ENCODE measurements at regions not wholly inside any gene's neighbourhood (a gene's known extent, or its start where the extent isn't known, plus 50 kb on each side); places are given as distances from the start of the nearest gene placed in this dataset.

DNA sequence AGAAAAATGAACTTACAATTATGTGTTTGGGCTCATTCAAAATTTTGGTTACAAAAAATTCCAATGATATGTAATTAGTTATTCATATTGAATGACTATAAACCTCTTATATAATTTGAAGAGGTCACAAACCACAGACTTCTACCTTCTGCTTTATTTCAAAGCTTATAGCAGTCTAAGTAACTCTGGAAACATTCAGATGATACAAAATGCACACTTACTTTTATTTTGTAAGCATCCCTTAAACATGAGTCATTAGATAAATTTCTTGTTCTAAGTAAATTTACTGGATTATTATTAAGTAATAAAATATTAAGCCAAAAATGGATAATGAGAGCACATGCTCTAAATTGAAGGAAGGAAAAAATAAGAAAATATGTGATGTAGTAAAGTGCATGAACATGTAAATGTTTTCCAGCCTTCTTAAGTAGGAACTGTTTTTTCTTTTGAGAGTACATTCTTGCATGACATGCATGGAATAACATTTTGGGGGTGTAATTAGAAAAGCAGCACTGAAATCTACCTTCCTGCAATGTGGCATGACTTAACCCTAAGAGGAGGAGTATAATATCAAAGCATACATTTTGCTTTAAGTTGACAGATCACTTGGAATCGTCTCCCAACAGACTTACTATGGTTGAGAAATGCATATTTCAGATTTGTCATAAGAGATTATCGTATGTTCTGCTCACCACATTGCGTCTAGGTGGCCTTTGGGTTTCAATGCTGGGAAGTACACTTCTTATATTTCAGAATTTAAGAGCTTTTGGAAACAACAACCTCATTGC lies 372.7 kb upstream of the HSF2 start:
- no peaks in the 10 kb centered on the region for H3K27me3 Mint-ChIP-seq
- H3K9me3 Mint-ChIP-seq: no peaks in the 10 kb centered on the region
- H3K4me3 Mint-ChIP-seq: no peak overlapping the region
- H3K4me1 Mint-ChIP-seq (ENCODE audit: low read depth): peaks cover 8% of the 10 kb centered on the region
- H3K27ac Mint-ChIP-seq: no peak overlapping the region
- DNase-seq: no peak
- no peaks in the 10 kb centered on the region for H3K36me3 Mint-ChIP-seq (ENCODE audit: low read depth)

DNA sequence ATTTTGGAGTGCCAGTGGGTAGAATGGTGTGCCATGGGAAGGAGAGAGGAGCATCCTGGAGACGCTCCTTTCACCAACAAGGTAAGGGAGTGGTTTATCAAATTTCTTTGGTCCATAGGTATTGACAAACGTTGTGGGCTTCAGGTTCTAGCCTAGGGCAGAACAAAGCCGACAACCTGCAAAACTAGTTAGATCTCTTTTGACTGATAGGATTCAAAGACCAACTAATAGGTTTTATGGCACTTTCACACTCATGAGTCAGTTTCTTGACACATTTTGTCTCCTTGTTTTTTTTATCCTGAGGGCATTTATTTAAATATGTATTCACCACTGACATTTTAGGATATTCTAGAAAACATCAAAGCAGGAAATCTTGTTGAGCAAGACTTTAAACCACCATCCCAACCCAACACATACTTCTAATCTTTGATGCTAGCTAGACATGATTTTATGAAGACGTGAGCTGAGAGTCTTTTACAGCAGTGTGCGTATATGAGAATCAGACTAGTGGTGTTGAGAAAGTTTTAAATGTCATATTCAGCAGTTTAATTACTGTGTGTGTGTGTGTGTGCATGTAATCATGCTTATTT lies 370.4 kb upstream of the HSF2 start:
- no peak for DNase-seq
- Mint-ChIP-seq H3K36me3 (ENCODE audit: low read depth) (no peaks in the 10 kb centered on the region), H3K4me1 (ENCODE audit: low read depth) (peaks cover 8% of the 10 kb centered on the region), H3K9me3 (no peaks in the 10 kb centered on the region), H3K27me3 (no peaks in the 10 kb centered on the region), H3K27ac (no peak overlapping the region), H3K4me3 (no peak overlapping the region)

DNA sequence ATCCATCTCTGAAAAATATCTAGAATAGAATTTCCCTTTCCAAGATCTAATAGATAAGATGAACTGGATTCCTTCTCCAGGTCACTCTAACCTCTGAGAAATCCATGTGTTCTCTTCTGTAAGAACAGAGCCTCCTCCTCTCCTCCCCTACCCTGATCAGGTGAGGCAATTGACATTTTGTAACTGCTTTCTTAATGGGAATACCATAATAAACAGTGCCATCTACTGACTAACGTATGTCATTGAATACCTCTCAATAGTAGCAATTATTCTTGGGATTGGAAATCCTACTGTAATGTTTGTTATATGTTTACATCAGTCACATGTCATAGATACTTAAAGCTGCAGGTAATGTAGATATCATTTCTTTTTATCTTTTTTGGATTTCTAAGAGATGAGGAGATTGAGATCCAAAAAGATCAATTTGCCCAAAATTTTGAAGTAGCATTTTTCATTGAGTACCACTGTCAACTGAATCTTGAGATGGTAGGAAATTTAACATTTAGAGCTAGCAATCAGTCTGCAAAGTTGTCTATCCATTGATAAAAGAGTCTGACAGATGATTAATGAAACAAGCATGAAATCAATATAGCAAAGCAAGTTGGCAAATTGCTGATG lies 365.8 kb upstream of the HSF2 start:
- no peak for DNase-seq
- no peak overlapping the region for H3K27ac Mint-ChIP-seq
- H3K9me3 Mint-ChIP-seq: no peaks in the 10 kb centered on the region
- H3K27me3 Mint-ChIP-seq: no peaks in the 10 kb centered on the region
- H3K4me3 Mint-ChIP-seq: no peak overlapping the region
- H3K4me1 Mint-ChIP-seq (ENCODE audit: low read depth): peaks cover 2% of the 10 kb centered on the region
- no peaks in the 10 kb centered on the region for H3K36me3 Mint-ChIP-seq (ENCODE audit: low read depth)

DNA sequence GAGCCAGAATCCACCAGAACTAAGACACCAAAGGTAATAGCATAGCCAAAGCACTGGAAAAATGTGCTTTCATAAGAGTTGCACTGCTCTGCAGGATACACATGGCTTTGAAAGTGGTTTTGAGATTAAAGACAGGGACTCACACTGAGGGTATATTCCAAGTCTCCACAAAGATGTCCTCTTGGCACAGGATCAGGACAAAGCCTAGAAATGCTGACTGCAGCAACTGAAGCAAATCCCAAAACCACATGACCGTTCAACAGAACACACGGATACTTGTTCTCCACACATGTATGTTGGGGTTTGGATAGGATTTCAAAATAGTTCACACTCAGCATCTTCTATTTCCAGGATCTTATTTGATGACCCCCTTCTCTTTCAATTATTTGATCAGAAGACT lies 364.3 kb upstream of the HSF2 start:
- H3K27me3 Mint-ChIP-seq: peaks cover 3% of the 10 kb centered on the region
- peaks cover 2% of the 10 kb centered on the region for H3K4me1 Mint-ChIP-seq (ENCODE audit: low read depth)
- no peaks in the 10 kb centered on the region for H3K36me3 Mint-ChIP-seq (ENCODE audit: low read depth)
- DNase-seq: no peak
- H3K27ac Mint-ChIP-seq: no peak overlapping the region
- H3K4me3 Mint-ChIP-seq: no peak overlapping the region
- H3K9me3 Mint-ChIP-seq: no peaks in the 10 kb centered on the region

DNA sequence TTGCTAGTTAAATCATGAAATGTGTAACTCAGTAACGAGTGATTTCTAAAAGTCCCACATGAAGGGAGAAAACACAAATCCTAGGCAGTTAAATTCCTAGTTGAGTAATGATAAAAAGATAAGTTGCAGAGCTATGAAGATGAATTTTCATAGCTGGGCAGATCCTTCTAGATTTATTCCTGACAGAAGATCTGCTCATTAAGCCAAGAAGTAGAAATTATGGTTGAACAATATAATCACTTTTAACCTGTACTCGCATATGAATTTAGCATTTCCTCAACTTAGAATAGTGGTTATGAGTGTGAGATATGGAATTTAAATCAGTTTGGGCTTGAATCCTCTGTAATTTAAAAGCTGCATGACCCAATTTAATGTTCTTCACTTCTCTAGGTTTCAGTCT lies 359.2 kb upstream of the HSF2 start:
- H3K4me3 Mint-ChIP-seq: no peak overlapping the region
- H3K36me3 Mint-ChIP-seq (ENCODE audit: low read depth): no peaks in the 10 kb centered on the region
- H3K9me3 Mint-ChIP-seq: no peaks in the 10 kb centered on the region
- DNase-seq: no peak
- H3K27me3 Mint-ChIP-seq: peaks cover 7% of the 10 kb centered on the region
- H3K4me1 Mint-ChIP-seq (ENCODE audit: low read depth): peaks cover 12% of the 10 kb centered on the region
- no peak overlapping the region for H3K27ac Mint-ChIP-seq

DNA sequence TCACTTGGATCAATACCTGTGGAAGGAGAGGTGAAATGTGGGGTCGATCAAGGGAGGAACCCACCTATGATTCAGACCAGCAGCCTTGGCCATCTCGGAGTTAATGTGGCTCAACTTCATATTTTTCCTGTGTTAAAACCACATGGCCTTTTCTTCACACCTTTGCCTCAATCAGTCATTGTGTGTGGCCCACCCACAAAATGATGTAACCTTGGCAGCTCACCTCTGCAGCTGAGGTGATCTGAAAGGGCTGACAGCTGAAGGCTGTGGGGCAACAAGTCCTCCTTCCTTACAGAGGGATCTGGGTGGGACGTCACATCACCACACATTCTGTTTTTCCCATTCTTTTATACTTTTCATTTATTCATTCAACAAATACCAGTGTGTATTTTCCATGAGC lies 357.1 kb upstream of the HSF2 start:
- no peaks in the 10 kb centered on the region for H3K9me3 Mint-ChIP-seq
- no peak overlapping the region for H3K4me3 Mint-ChIP-seq
- no peak for DNase-seq
- H3K4me1 Mint-ChIP-seq (ENCODE audit: low read depth): peaks cover 12% of the 10 kb centered on the region
- no peak overlapping the region for H3K27ac Mint-ChIP-seq
- peaks cover 9% of the 10 kb centered on the region for H3K27me3 Mint-ChIP-seq
- H3K36me3 Mint-ChIP-seq (ENCODE audit: low read depth): no peaks in the 10 kb centered on the region

DNA sequence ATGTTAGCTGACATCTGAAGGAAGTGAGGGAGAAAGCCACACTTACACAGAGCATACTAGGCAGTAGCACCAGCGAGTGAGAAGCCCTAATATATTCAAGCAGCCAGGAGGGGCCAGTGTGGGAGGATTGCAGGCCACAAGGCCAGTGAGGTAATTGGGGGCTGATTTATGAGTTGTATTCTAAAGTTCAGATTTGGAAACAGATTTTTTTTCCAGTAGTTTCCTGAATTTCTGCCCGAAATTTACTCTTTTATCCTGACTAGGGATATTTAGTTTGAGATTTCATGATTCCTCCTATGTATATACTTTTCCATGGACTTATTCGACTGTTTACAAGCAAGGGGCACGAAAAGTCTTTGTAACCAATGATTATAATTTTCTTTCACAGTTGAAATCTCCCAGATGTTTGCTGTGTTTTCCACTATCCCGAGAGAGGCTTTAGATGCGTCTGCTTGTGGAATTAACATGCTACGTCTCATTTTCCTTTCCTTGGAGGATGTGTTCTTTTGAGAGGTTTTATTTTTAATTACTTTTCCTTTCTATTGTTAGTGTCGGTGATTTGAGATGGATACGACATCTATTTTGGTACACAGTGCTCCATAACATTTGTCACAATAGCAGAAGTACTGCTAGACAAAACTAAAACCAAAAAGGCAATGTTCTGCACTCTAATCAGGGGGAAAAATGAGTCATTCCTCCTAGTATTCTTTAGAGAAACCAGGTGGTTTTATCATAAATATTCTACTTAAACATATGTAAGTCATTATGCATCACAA lies 356.3 kb upstream of the HSF2 start:
- Mint-ChIP-seq H3K36me3 (ENCODE audit: low read depth) (no peaks in the 10 kb centered on the region), H3K27me3 (peaks cover 9% of the 10 kb centered on the region), H3K27ac (no peak overlapping the region), H3K4me1 (ENCODE audit: low read depth) (peaks cover 12% of the 10 kb centered on the region), H3K9me3 (no peaks in the 10 kb centered on the region), H3K4me3 (no peak overlapping the region)
- no peak for DNase-seq

DNA sequence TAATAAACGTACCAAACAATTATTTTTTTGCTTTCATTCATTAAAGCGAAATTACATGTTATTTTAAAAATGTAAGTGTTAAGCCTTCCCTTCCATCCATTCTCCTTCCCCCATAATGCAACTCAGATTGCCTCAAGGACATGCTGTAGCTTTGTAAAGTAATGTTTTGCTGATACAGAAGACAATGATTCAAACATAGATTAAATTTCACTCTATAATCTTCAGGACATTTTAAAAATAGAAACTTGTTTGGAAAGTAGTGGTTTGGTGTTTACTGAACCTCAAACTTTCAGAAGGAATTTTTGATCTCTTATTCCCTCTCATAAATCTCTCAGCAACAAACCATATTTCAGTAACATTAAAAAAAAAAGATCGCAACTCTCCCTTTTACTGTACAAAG lies 350.9 kb upstream of the HSF2 start:
- Mint-ChIP-seq H3K4me1 (ENCODE audit: low read depth) (peaks cover 1% of the 10 kb centered on the region), H3K9me3 (no peaks in the 10 kb centered on the region), H3K36me3 (ENCODE audit: low read depth) (no peaks in the 10 kb centered on the region), H3K27me3 (peaks cover 2% of the 10 kb centered on the region), H3K4me3 (no peak overlapping the region), H3K27ac (no peak overlapping the region)
- DNase-seq: no peak

DNA sequence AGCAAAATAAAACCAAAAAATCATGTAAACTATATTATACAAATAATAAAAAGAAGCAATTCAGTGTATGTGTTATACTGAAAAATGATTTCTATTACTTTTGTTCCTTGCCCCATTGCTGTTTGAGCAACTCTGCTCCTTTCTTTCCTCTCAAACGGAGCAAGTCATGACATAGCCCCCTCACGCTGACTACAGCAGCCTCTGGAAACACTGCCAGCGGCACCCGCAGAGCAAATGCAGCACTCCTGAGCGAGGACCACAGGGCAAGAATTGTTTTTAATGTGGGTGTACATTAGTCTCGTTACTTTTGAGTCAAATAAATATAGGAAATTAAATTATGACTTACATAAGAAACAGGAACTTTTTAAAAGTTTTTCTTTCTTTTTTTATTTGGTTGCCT lies 350.1 kb upstream of the HSF2 start:
- Mint-ChIP-seq H3K4me1 (ENCODE audit: low read depth) (no peaks in the 10 kb centered on the region), H3K27me3 (peaks cover 2% of the 10 kb centered on the region), H3K27ac (no peak overlapping the region), H3K4me3 (no peak overlapping the region), H3K36me3 (ENCODE audit: low read depth) (no peaks in the 10 kb centered on the region), H3K9me3 (no peaks in the 10 kb centered on the region)
- no peak for DNase-seq

DNA sequence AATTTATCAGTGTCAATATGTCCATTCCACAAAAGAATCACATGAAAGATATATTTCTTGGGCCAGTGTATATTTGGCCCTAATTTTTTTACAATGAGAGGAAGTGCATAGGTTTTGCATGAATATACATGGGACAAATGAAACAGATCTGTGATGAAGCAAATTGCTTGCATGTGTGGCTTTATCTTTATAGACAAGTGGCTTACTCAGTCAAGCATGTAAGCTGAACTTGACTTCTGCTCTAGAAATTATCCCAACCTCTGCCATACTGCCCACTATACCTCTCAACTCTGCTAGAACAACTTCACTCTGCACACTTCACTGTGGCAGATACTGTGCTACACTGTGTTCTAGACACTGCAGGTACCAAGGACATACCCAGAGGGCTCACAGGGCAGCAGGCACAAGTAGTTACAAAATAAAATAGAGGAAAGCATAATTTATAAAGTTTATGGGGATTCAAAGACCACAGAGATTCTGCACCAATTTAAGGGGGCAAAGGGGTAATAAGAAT lies 349.2 kb upstream of the HSF2 start:
- no peak overlapping the region for H3K27ac Mint-ChIP-seq
- DNase-seq: no peak
- H3K4me1 Mint-ChIP-seq (ENCODE audit: low read depth): no peaks in the 10 kb centered on the region
- no peaks in the 10 kb centered on the region for H3K9me3 Mint-ChIP-seq
- H3K27me3 Mint-ChIP-seq: peaks cover 4% of the 10 kb centered on the region
- H3K4me3 Mint-ChIP-seq: no peak overlapping the region
- H3K36me3 Mint-ChIP-seq (ENCODE audit: low read depth): no peaks in the 10 kb centered on the region

DNA sequence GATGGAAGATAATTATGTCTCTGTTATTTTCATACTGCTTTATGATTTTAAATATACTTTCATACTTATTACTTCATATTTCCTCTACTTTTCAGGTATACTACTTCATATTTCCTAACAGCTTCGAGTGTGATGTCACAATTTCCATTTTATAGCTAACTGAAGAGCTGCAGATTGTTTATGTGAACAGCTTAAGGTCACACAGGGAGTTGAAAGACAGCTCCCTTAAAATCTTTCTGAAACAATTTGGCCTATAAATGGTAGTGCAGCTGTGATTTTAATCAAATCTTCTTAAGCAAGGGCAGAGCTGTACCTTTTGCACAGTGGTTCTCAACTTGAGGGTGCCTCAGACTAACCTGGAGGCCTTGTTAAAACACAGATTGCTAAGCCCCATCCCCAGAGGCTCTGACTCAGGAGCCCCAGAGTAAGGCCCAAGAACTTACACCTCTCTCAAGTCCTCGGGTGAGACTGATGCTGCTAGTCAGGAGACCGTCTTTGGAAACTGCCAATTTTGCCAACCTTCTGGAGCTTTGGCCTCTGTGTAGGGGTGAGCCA lies 347.0 kb upstream of the HSF2 start:
- Mint-ChIP-seq H3K4me3 (no peak overlapping the region), H3K27me3 (peaks cover 2% of the 10 kb centered on the region), H3K9me3 (no peaks in the 10 kb centered on the region), H3K36me3 (ENCODE audit: low read depth) (no peaks in the 10 kb centered on the region), H3K27ac (no peak overlapping the region), H3K4me1 (ENCODE audit: low read depth) (no peaks in the 10 kb centered on the region)
- no peak for DNase-seq

DNA sequence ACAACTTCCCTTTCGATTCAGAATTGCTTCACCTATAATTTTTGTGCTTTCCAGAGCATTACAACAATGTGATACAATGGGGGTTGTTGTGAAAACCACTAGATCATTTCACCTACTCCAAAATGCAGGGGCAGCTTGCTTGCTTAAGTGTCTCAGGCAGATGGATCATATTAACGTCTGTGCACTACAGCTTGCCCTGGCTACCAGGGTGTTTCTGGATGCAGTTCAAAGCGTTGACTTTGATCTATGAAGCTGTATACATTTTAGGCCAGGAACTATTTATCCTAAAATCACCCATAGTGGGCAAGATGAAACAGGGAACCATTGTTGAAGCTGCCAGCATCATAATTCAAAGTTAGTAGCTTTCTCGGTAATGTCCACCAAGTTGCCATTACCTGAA lies 339.5 kb upstream of the HSF2 start:
- no peak overlapping the region for H3K4me3 Mint-ChIP-seq
- no peaks in the 10 kb centered on the region for H3K27me3 Mint-ChIP-seq
- H3K27ac Mint-ChIP-seq: no peak overlapping the region
- DNase-seq: no peak
- no peaks in the 10 kb centered on the region for H3K9me3 Mint-ChIP-seq
- H3K36me3 Mint-ChIP-seq (ENCODE audit: low read depth): no peaks in the 10 kb centered on the region
- H3K4me1 Mint-ChIP-seq (ENCODE audit: low read depth): no peaks in the 10 kb centered on the region

DNA sequence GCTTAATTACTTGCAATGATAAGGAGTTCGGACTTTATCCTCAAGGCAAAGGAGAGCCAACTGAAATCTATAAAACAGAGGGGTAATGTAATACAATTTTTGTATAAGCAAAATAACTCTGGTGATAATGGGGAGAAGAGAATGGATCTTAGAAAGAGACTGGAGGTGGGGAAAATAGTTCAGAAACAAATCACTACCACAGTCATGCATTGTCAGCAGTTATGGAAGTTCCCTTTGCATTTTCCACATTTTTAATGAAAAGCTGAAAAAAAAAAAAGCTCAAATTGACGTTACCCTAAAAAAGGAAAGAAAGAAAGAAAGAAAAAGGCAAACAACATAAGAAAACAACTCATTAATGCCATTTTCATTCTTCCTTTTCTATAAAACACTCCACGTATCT lies 337.6 kb upstream of the HSF2 start:
- no peak overlapping the region for H3K4me3 Mint-ChIP-seq
- H3K4me1 Mint-ChIP-seq (ENCODE audit: low read depth): no peaks in the 10 kb centered on the region
- DNase-seq: no peak
- no peaks in the 10 kb centered on the region for H3K36me3 Mint-ChIP-seq (ENCODE audit: low read depth)
- no peak overlapping the region for H3K27ac Mint-ChIP-seq
- no peaks in the 10 kb centered on the region for H3K9me3 Mint-ChIP-seq
- H3K27me3 Mint-ChIP-seq: no peaks in the 10 kb centered on the region

DNA sequence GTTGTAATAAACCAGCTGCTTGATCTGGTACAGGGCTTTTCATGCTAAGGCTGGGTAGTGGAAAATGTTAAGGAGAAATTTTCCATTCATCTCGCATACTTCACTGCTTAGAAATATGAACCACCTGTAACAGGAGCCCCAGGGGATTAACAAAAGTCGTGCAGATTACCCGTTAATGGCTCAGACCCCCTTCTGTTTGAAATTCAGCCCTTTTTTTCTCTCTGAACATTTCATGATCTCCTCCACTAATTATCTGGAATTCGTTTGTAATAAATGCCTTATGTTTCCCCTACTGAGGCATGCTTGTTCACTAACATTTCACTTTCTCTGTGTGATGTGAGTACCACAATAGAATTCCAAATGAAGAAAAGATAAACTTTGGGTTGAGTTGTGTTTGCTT lies 336.4 kb upstream of the HSF2 start:
- Mint-ChIP-seq H3K4me1 (ENCODE audit: low read depth) (no peaks in the 10 kb centered on the region), H3K9me3 (no peaks in the 10 kb centered on the region), H3K4me3 (no peak overlapping the region), H3K36me3 (ENCODE audit: low read depth) (no peaks in the 10 kb centered on the region), H3K27me3 (no peaks in the 10 kb centered on the region), H3K27ac (no peak overlapping the region)
- no peak for DNase-seq
